HL-60 (cell line): ENCODE measurements at regions not wholly inside any gene's neighbourhood (a gene's known extent, or its start where the extent isn't known, plus 50 kb on each side); places are given as distances from the start of the nearest gene placed in this dataset.

ENCODE experiments used
- GABPA ChIP-seq: IDR thresholded peaks from 2 replicates; pipeline ENCODE4 v1.6.1; 2012; ENCODE audit warnings: low read depth
- POLR2AphosphoS5 ChIP-seq: IDR thresholded peaks from 2 replicates; pipeline ENCODE4 v1.6.1; 2012; ENCODE audit warnings: low read depth
- SPI1 ChIP-seq: IDR thresholded peaks from 2 replicates; pipeline ENCODE4 v1.6.1; 2012; ENCODE audit warnings: low read depth, mild to moderate bottlenecking, borderline replicate concordance
- TF ChIP-seq, protein P1 (sequence below): IDR thresholded peaks from one replicate; pipeline ENCODE4 v1.5.1; 2011; ENCODE audit warnings: low read length, control low read depth, inconsistent platforms; ENCODE audit not compliant: insufficient read depth
- TF ChIP-seq, protein P2 (sequence below): IDR thresholded peaks from 2 replicates; pipeline ENCODE4 v1.6.1; 2012; ENCODE audit warnings: low read depth; ENCODE audit not compliant: insufficient replicate concordance

DNA sequence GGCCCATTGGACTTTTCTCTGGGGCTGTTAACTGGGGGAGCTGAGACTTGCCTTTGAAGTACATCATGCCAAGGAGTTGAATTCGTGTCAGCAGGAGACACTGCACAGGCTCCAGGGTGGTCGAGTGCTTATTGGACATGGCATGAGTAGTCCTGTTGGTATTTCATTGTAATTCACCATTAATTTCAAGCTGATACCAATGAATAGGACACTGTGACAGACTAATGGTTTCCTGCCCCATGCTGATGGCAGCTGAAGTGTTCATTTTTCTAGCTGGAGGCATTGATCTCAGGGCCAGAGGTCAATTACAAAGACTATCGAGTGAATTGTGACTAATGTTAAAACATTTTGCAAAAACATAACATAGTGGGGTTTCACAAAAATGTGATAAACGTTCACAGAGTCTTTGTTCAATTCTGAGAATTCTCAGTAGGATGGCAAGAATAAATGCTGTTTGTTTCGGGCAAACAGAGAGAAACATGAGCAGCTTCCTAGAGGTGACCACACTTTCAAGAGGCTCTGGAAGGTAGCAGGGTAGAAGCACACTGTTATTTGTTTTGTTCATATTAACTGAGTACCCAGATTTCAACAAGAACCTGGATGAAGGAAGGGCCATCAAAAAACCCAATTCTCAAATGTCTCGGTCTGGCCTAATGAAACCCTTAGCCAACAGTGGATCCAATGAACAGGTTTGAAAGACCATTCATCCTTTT is 90.6 kb upstream of the ARL4C start:
- TF ChIP-seq, protein P1, sequence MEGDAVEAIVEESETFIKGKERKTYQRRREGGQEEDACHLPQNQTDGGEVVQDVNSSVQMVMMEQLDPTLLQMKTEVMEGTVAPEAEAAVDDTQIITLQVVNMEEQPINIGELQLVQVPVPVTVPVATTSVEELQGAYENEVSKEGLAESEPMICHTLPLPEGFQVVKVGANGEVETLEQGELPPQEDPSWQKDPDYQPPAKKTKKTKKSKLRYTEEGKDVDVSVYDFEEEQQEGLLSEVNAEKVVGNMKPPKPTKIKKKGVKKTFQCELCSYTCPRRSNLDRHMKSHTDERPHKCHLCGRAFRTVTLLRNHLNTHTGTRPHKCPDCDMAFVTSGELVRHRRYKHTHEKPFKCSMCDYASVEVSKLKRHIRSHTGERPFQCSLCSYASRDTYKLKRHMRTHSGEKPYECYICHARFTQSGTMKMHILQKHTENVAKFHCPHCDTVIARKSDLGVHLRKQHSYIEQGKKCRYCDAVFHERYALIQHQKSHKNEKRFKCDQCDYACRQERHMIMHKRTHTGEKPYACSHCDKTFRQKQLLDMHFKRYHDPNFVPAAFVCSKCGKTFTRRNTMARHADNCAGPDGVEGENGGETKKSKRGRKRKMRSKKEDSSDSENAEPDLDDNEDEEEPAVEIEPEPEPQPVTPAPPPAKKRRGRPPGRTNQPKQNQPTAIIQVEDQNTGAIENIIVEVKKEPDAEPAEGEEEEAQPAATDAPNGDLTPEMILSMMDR, result no peak
- TF ChIP-seq POLR2AphosphoS5 (no peak), GABPA (no peak), SPI1 (no peak)
- TF ChIP-seq, protein P2, sequence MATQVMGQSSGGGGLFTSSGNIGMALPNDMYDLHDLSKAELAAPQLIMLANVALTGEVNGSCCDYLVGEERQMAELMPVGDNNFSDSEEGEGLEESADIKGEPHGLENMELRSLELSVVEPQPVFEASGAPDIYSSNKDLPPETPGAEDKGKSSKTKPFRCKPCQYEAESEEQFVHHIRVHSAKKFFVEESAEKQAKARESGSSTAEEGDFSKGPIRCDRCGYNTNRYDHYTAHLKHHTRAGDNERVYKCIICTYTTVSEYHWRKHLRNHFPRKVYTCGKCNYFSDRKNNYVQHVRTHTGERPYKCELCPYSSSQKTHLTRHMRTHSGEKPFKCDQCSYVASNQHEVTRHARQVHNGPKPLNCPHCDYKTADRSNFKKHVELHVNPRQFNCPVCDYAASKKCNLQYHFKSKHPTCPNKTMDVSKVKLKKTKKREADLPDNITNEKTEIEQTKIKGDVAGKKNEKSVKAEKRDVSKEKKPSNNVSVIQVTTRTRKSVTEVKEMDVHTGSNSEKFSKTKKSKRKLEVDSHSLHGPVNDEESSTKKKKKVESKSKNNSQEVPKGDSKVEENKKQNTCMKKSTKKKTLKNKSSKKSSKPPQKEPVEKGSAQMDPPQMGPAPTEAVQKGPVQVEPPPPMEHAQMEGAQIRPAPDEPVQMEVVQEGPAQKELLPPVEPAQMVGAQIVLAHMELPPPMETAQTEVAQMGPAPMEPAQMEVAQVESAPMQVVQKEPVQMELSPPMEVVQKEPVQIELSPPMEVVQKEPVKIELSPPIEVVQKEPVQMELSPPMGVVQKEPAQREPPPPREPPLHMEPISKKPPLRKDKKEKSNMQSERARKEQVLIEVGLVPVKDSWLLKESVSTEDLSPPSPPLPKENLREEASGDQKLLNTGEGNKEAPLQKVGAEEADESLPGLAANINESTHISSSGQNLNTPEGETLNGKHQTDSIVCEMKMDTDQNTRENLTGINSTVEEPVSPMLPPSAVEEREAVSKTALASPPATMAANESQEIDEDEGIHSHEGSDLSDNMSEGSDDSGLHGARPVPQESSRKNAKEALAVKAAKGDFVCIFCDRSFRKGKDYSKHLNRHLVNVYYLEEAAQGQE, result no peak
